ENCODE measurements at regions not wholly inside any gene's neighbourhood (a gene's known extent, or its start where the extent isn't known, plus 50 kb on each side); places are given as distances from the start of the nearest gene placed in this dataset.

GRCh38 chr2:148567716-148568115, 76.8 kb upstream of the EPC2 start:
- DNase-seq (ENCODE audit: low read depth in 2 of 2) = peak in 1 of 2 donors; percentile 39

GRCh38 chr2:148568597-148568996, 76.0 kb upstream of the EPC2 start:
- DNase-seq (ENCODE audit: low read depth in 2 of 2) = no peak

GRCh38 chr2:148569221-148569620, 75.3 kb upstream of the EPC2 start:
- no peak for DNase-seq (ENCODE audit: low read depth in 2 of 2)

- no peak for DNase-seq (ENCODE audit: low read depth in 2 of 2)
Measured at GRCh38 chr2:148570989-148571388, 73.6 kb upstream of the EPC2 start.

- no peak for DNase-seq (ENCODE audit: low read depth in 2 of 2)
Measured at GRCh38 chr2:148577845-148578492, 66.6 kb upstream of the EPC2 start.

- no peak for DNase-seq (ENCODE audit: low read depth in 2 of 2)
Measured at GRCh38 chr2:148578493-148578884, 66.1 kb upstream of the EPC2 start.

GRCh38 chr2:148582679-148583511, 61.7 kb upstream of the EPC2 start:
- peak in 1 of 2 donors; percentile 6 for DNase-seq (ENCODE audit: low read depth in 2 of 2)

GRCh38 chr2:148585696-148586095, 58.9 kb upstream of the EPC2 start:
- no peak for DNase-seq (ENCODE audit: low read depth in 2 of 2)

GRCh38 chr2:148586522-148587128, 57.9 kb upstream of the EPC2 start:
- DNase-seq (ENCODE audit: low read depth in 2 of 2) = no peak

- no peak for DNase-seq (ENCODE audit: low read depth in 2 of 2)
Measured at GRCh38 chr2:148590612-148591011, 53.9 kb upstream of the EPC2 start.

GRCh38 chr2:148592791-148593190, 51.8 kb upstream of the EPC2 start:
- no peak for DNase-seq (ENCODE audit: low read depth in 2 of 2)

- peak in 1 of 2 donors; percentile 50 for DNase-seq (ENCODE audit: low read depth in 2 of 2)
Measured at GRCh38 chr2:148593421-148593820, 51.1 kb upstream of the EPC2 start.

- DNase-seq (ENCODE audit: low read depth in 2 of 2) = no peak
Measured at GRCh38 chr2:148594216-148594615, 50.3 kb upstream of the EPC2 start.
